ENCODE measurements at regions not wholly inside any gene's neighbourhood (a gene's known extent, or its start where the extent isn't known, plus 50 kb on each side); places are given as distances from the start of the nearest gene placed in this dataset.

- H3K4me1 ChIP-seq (ENCODE audit: control insufficient read depth in 3 of 3, insufficient read depth in 3 of 3, low read length in 3 of 3): peaks cover 0 to 6% (median 3%) of the 10 kb centered on the region in 3 donors
- H3K36me3 ChIP-seq (ENCODE audit: control insufficient read depth in 3 of 3, insufficient read depth in 3 of 3, low read length in 3 of 3): no peaks in the 10 kb centered on the region
- H3K27me3 ChIP-seq (ENCODE audit: control insufficient read depth in 3 of 3, insufficient read depth in 3 of 3, low read length in 3 of 3): peaks cover 0 to 5% (median 0%) of the 10 kb centered on the region in 3 donors
- no peak overlapping the region for H3K27ac ChIP-seq (ENCODE audit: low read depth, low read length)
- no peak overlapping the region for H3K4me3 ChIP-seq (ENCODE audit: low read length in 3 of 3)
- no peak overlapping the region for H3K9ac ChIP-seq (ENCODE audit: low read depth in 1 of 3, low read length in 3 of 3)
- no peaks in the 10 kb centered on the region for H3K9me3 ChIP-seq (ENCODE audit: control insufficient read depth in 3 of 3, low read length in 3 of 3)
Observed at GRCh38 chr11:123378096-123378495, 52.0 kb upstream of the GRAMD1B start.

- no peak overlapping the region for H3K4me3 ChIP-seq (ENCODE audit: low read length in 3 of 3)
- H3K9me3 ChIP-seq (ENCODE audit: control insufficient read depth in 3 of 3, low read length in 3 of 3): no peaks in the 10 kb centered on the region
- peaks cover 0 to 6% (median 3%) of the 10 kb centered on the region in 3 donors for H3K4me1 ChIP-seq (ENCODE audit: control insufficient read depth in 3 of 3, insufficient read depth in 3 of 3, low read length in 3 of 3)
- no peak overlapping the region for H3K27ac ChIP-seq (ENCODE audit: low read depth, low read length)
- H3K27me3 ChIP-seq (ENCODE audit: control insufficient read depth in 3 of 3, insufficient read depth in 3 of 3, low read length in 3 of 3): peaks cover 0 to 5% (median 0%) of the 10 kb centered on the region in 3 donors
- no peak overlapping the region for H3K9ac ChIP-seq (ENCODE audit: low read depth in 1 of 3, low read length in 3 of 3)
- H3K36me3 ChIP-seq (ENCODE audit: control insufficient read depth in 3 of 3, insufficient read depth in 3 of 3, low read length in 3 of 3): no peaks in the 10 kb centered on the region
Observed at GRCh38 chr11:123377355-123377754, 52.7 kb upstream of the GRAMD1B start.

GRCh38 chr11:123375832-123376231 lies 54.2 kb upstream of the GRAMD1B start:
- H3K27me3 ChIP-seq (ENCODE audit: control insufficient read depth in 3 of 3, insufficient read depth in 3 of 3, low read length in 3 of 3): peaks cover 0 to 5% (median 0%) of the 10 kb centered on the region in 3 donors
- no peak overlapping the region for H3K9ac ChIP-seq (ENCODE audit: low read depth in 1 of 3, low read length in 3 of 3)
- no peaks in the 10 kb centered on the region for H3K36me3 ChIP-seq (ENCODE audit: control insufficient read depth in 3 of 3, insufficient read depth in 3 of 3, low read length in 3 of 3)
- H3K4me3 ChIP-seq (ENCODE audit: low read length in 3 of 3): no peak overlapping the region
- peaks cover 0 to 6% (median 3%) of the 10 kb centered on the region in 3 donors for H3K4me1 ChIP-seq (ENCODE audit: control insufficient read depth in 3 of 3, insufficient read depth in 3 of 3, low read length in 3 of 3)
- no peak overlapping the region for H3K27ac ChIP-seq (ENCODE audit: low read depth, low read length)
- no peaks in the 10 kb centered on the region for H3K9me3 ChIP-seq (ENCODE audit: control insufficient read depth in 3 of 3, low read length in 3 of 3)

GRCh38 chr11:123374622-123374968 lies 55.5 kb upstream of the GRAMD1B start:
- Histone ChIP-seq H3K27ac (ENCODE audit: low read depth, low read length) (no peak overlapping the region), H3K9ac (ENCODE audit: low read depth in 1 of 3, low read length in 3 of 3) (no peak overlapping the region), H3K4me1 (ENCODE audit: control insufficient read depth in 3 of 3, insufficient read depth in 3 of 3, low read length in 3 of 3) (peaks cover 0 to 6% (median 3%) of the 10 kb centered on the region in 3 donors), H3K36me3 (ENCODE audit: control insufficient read depth in 3 of 3, insufficient read depth in 3 of 3, low read length in 3 of 3) (no peaks in the 10 kb centered on the region), H3K9me3 (ENCODE audit: control insufficient read depth in 3 of 3, low read length in 3 of 3) (no peaks in the 10 kb centered on the region), H3K27me3 (ENCODE audit: control insufficient read depth in 3 of 3, insufficient read depth in 3 of 3, low read length in 3 of 3) (peaks cover 0 to 5% (median 0%) of the 10 kb centered on the region in 3 donors), H3K4me3 (ENCODE audit: low read length in 3 of 3) (no peak overlapping the region)

DNA sequence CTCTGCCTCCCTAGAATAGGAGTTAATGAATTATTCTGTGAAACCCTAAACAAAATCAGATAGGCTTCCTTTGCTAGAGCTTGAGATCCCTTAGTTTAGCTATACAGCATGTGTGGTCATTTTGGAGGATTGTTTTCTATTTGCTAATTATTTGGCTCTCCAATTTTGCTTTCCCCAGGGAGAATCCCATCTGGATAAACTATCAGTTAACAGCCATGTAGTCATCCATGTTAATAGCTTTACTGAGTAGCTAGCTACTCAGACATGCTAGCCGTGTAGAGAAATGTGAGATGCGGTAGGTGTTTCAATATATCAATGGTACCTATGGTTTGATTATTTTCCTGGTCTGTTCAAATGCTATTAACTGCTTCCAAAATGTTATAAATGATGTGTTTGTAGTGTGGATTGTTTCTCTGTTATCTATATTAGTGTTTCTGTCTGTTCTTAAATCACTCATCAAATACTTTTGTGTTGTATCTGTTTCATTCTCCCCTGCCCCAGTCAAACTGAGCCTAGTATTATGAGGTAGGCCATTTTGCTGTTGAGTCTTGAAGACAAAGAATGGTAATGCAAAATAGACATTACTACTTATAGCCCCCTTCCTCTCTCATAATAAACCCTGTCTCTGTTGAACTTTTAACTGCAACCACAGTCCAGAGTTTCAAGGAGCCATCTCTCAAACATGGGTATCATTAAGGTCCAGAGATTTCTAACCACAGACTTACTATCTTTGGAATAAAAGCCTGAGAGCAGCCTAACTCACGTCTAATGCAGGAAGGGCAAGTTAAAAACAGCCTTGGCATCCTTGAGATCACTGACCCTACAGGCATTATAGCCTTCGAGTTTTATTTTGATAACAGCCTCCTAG lies 56.1 kb upstream of the GRAMD1B start:
- Histone ChIP-seq H3K4me1 (ENCODE audit: control insufficient read depth in 3 of 3, insufficient read depth in 3 of 3, low read length in 3 of 3) (peaks cover 0 to 6% (median 3%) of the 10 kb centered on the region in 3 donors), H3K4me3 (ENCODE audit: low read length in 3 of 3) (no peak overlapping the region), H3K27me3 (ENCODE audit: control insufficient read depth in 3 of 3, insufficient read depth in 3 of 3, low read length in 3 of 3) (peaks cover 0 to 5% (median 0%) of the 10 kb centered on the region in 3 donors), H3K9me3 (ENCODE audit: control insufficient read depth in 3 of 3, low read length in 3 of 3) (no peaks in the 10 kb centered on the region), H3K9ac (ENCODE audit: low read depth in 1 of 3, low read length in 3 of 3) (no peak overlapping the region), H3K27ac (ENCODE audit: low read depth, low read length) (no peak overlapping the region), H3K36me3 (ENCODE audit: control insufficient read depth in 3 of 3, insufficient read depth in 3 of 3, low read length in 3 of 3) (no peaks in the 10 kb centered on the region)

DNA sequence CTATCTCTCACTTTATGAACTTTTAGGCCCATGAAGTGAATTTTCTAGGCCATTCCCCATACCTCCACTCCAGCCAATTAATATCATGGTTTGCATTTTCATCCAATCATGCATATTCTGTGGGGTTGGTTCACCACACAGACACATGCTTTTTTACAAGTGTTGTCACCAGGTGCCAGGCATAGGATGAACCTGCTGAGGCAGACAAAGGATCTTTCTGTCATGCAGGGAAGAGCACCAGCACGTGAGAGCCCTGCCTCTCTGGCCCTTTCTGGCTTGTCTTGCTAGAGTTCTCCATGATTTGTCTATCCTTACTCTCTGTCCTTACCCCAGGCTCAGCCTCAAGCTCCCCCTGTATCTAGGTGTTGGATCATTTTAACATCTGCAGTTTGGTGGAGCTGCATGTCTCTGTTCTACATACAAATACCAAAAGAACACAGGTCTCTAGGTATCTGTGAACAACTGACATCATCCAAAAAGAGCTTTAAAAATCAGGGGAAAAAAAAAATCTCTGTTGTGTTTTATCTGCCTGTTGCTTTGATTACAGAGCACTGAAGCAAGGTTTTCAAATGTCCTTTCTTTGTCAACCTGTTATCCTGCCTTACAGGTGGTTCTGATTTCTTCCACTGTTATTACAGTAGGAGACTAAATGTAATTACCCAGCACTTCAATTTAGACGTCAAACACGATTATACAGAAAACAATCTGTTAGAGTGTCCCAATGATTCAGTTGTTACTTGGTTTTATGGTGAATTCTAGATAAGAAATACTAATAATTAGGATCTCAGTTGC lies 58.4 kb upstream of the GRAMD1B start:
- Histone ChIP-seq H3K27me3 (ENCODE audit: control insufficient read depth in 3 of 3, insufficient read depth in 3 of 3, low read length in 3 of 3) (peaks cover 0 to 3% (median 0%) of the 10 kb centered on the region in 3 donors), H3K4me3 (ENCODE audit: low read length in 3 of 3) (no peak overlapping the region), H3K9ac (ENCODE audit: low read depth in 1 of 3, low read length in 3 of 3) (no peak overlapping the region), H3K4me1 (ENCODE audit: control insufficient read depth in 3 of 3, insufficient read depth in 3 of 3, low read length in 3 of 3) (peaks cover 0 to 6% (median 3%) of the 10 kb centered on the region in 3 donors), H3K27ac (ENCODE audit: low read depth, low read length) (no peak overlapping the region), H3K36me3 (ENCODE audit: control insufficient read depth in 3 of 3, insufficient read depth in 3 of 3, low read length in 3 of 3) (no peaks in the 10 kb centered on the region), H3K9me3 (ENCODE audit: control insufficient read depth in 3 of 3, low read length in 3 of 3) (no peaks in the 10 kb centered on the region)

DNA sequence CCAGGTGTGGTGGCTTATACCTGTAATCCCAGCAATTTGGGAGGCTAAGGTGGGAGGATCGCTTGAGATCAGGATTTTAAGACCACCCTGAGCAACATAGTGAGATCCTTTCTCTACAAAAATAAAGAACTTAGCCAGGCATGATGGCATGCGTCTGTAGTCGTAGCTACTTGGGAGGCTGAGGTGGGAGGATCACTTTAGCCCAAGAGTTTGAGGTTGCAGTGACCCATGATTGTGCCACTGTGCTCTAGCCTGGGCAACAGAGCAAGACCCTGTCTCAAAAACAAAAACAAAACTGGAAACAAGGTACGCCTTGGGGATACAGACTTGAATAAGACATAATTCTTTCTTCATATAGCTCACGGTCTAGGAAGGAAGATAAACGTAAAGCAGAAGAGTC lies 63.1 kb upstream of the GRAMD1B start:
- H3K36me3 ChIP-seq (ENCODE audit: control insufficient read depth in 3 of 3, insufficient read depth in 3 of 3, low read length in 3 of 3): no peaks in the 10 kb centered on the region
- no peaks in the 10 kb centered on the region for H3K9me3 ChIP-seq (ENCODE audit: control insufficient read depth in 3 of 3, low read length in 3 of 3)
- no peaks in the 10 kb centered on the region for H3K27me3 ChIP-seq (ENCODE audit: control insufficient read depth in 3 of 3, insufficient read depth in 3 of 3, low read length in 3 of 3)
- no peak overlapping the region for H3K4me3 ChIP-seq (ENCODE audit: low read length in 3 of 3)
- no peak overlapping the region for H3K27ac ChIP-seq (ENCODE audit: low read depth, low read length)
- peaks cover 0 to 5% (median 0%) of the 10 kb centered on the region in 3 donors for H3K4me1 ChIP-seq (ENCODE audit: control insufficient read depth in 3 of 3, insufficient read depth in 3 of 3, low read length in 3 of 3)
- H3K9ac ChIP-seq (ENCODE audit: low read depth in 1 of 3, low read length in 3 of 3): no peak overlapping the region

- H3K36me3 ChIP-seq (ENCODE audit: control insufficient read depth in 3 of 3, insufficient read depth in 3 of 3, low read length in 3 of 3): no peaks in the 10 kb centered on the region
- peaks cover 0 to 3% (median 0%) of the 10 kb centered on the region in 3 donors for H3K27me3 ChIP-seq (ENCODE audit: control insufficient read depth in 3 of 3, insufficient read depth in 3 of 3, low read length in 3 of 3)
- H3K27ac ChIP-seq (ENCODE audit: low read depth, low read length): no peak overlapping the region
- no peak overlapping the region for H3K9ac ChIP-seq (ENCODE audit: low read depth in 1 of 3, low read length in 3 of 3)
- H3K4me3 ChIP-seq (ENCODE audit: low read length in 3 of 3): no peak overlapping the region
- no peaks in the 10 kb centered on the region for H3K9me3 ChIP-seq (ENCODE audit: control insufficient read depth in 3 of 3, low read length in 3 of 3)
- peaks cover 0 to 5% (median 0%) of the 10 kb centered on the region in 3 donors for H3K4me1 ChIP-seq (ENCODE audit: control insufficient read depth in 3 of 3, insufficient read depth in 3 of 3, low read length in 3 of 3)
Observed at GRCh38 chr11:123365955-123366354, 64.1 kb upstream of the GRAMD1B start.

GRCh38 chr11:123364080-123364479 lies 66.0 kb upstream of the GRAMD1B start:
- Histone ChIP-seq H3K9me3 (ENCODE audit: control insufficient read depth in 3 of 3, low read length in 3 of 3) (no peaks in the 10 kb centered on the region), H3K36me3 (ENCODE audit: control insufficient read depth in 3 of 3, insufficient read depth in 3 of 3, low read length in 3 of 3) (no peaks in the 10 kb centered on the region), H3K9ac (ENCODE audit: low read depth in 1 of 3, low read length in 3 of 3) (no peak overlapping the region), H3K27me3 (ENCODE audit: control insufficient read depth in 3 of 3, insufficient read depth in 3 of 3, low read length in 3 of 3) (peaks cover under 1 to 4% (median 1%) of the 10 kb centered on the region in 3 donors), H3K4me3 (ENCODE audit: low read length in 3 of 3) (no peak overlapping the region), H3K4me1 (ENCODE audit: control insufficient read depth in 3 of 3, insufficient read depth in 3 of 3, low read length in 3 of 3) (peaks cover 0 to 5% (median 0%) of the 10 kb centered on the region in 3 donors), H3K27ac (ENCODE audit: low read depth, low read length) (no peak overlapping the region)

GRCh38 chr11:123363556-123363955 lies 66.5 kb upstream of the GRAMD1B start:
- Histone ChIP-seq H3K9me3 (ENCODE audit: control insufficient read depth in 3 of 3, low read length in 3 of 3) (no peaks in the 10 kb centered on the region), H3K27ac (ENCODE audit: low read depth, low read length) (no peak overlapping the region), H3K4me3 (ENCODE audit: low read length in 3 of 3) (no peak overlapping the region), H3K36me3 (ENCODE audit: control insufficient read depth in 3 of 3, insufficient read depth in 3 of 3, low read length in 3 of 3) (no peaks in the 10 kb centered on the region), H3K4me1 (ENCODE audit: control insufficient read depth in 3 of 3, insufficient read depth in 3 of 3, low read length in 3 of 3) (peaks cover 1 to 5% (median 2%) of the 10 kb centered on the region in 3 donors), H3K9ac (ENCODE audit: low read depth in 1 of 3, low read length in 3 of 3) (no peak overlapping the region), H3K27me3 (ENCODE audit: control insufficient read depth in 3 of 3, insufficient read depth in 3 of 3, low read length in 3 of 3) (peaks cover 5 to 8% (median 6%) of the 10 kb centered on the region in 3 donors)

All from skeletal muscle tissue (tissue), 3 donors.